ENCODE measurements at regions not wholly inside any gene's neighbourhood (a gene's known extent, or its start where the extent isn't known, plus 50 kb on each side); places are given as distances from the start of the nearest gene placed in this dataset.

GRCh38 chr6:76682842-76683241 lies 610.4 kb upstream of the IMPG1 start:
- TF ChIP-seq CTCF (IDR thresholded peaks at IDR 0.05) (peak in 11 of 12 donors; percentile 23 to 54 (median 41)), POLR2A (IDR thresholded peaks at IDR 0.05) (no peak)
